ENCODE measurements at regions not wholly inside any gene's neighbourhood (a gene's known extent, or its start where the extent isn't known, plus 50 kb on each side); places are given as distances from the start of the nearest gene placed in this dataset.

- TF ChIP-seq GATA2 (IDR thresholded peaks at IDR 0.05; ENCODE audit: low read depth, low read length): no peak
- TF ChIP-seq GATA3 (IDR thresholded peaks at IDR 0.05; ENCODE audit: low read depth, low read length): no peak
These were observed 197.0 kb upstream of the DMAC1 start for GRCh38 chr9:7996558-7996957.

Data from SH-SY5Y (cell line).